ENCODE measurements at regions not wholly inside any gene's neighbourhood (a gene's known extent, or its start where the extent isn't known, plus 50 kb on each side); places are given as distances from the start of the nearest gene placed in this dataset.
A peak's percentile ranks its signal among the peaks of the same experiment; 100 is the strongest.

DNA sequence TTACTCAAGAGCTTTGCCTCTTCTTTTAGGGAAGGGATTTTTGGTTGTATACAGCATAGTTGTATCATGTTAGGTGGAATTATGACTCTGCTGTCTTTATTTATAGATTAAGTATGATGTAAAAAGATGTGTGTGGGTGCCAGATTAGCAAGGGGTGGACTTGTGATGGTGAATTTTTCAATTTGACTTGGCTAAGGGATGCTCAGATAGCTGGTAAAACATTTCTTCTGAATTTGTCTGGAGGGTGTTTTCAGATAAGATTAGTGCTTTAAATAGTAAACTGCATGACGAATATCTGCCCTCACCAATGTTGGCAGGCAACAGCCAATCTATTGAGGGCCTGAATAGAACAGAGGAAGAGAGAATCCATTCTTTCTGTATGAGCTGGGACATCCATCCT, 173.3 kb upstream of the TNFAIP3 start:
- no peaks in the 10 kb centered on the region for H3K36me3 ChIP-seq
- H3K27ac ChIP-seq, result no peak overlapping the region
- H3K9me3 ChIP-seq, result no peaks in the 10 kb centered on the region
- TF ChIP-seq POLR2AphosphoS5 (IDR thresholded peaks at IDR 0.05), result no peak
- TF ChIP-seq, protein P1, sequence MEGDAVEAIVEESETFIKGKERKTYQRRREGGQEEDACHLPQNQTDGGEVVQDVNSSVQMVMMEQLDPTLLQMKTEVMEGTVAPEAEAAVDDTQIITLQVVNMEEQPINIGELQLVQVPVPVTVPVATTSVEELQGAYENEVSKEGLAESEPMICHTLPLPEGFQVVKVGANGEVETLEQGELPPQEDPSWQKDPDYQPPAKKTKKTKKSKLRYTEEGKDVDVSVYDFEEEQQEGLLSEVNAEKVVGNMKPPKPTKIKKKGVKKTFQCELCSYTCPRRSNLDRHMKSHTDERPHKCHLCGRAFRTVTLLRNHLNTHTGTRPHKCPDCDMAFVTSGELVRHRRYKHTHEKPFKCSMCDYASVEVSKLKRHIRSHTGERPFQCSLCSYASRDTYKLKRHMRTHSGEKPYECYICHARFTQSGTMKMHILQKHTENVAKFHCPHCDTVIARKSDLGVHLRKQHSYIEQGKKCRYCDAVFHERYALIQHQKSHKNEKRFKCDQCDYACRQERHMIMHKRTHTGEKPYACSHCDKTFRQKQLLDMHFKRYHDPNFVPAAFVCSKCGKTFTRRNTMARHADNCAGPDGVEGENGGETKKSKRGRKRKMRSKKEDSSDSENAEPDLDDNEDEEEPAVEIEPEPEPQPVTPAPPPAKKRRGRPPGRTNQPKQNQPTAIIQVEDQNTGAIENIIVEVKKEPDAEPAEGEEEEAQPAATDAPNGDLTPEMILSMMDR (IDR thresholded peaks at IDR 0.05), result no peak
- 87 to 89% methylated on average over 1 of the region's 1 CpG for WGBS, 2 donors
- DNase-seq, result no peak
- H3K4me3 ChIP-seq, result no peak overlapping the region
- intact Hi-C loops (cut with DNase I), result no loop called here
- peaks cover 0 to 36% (median 21%) of the 10 kb centered on the region in 4 donors for H3K4me1 ChIP-seq
- no peaks in the 10 kb centered on the region for H3K27me3 ChIP-seq

DNA sequence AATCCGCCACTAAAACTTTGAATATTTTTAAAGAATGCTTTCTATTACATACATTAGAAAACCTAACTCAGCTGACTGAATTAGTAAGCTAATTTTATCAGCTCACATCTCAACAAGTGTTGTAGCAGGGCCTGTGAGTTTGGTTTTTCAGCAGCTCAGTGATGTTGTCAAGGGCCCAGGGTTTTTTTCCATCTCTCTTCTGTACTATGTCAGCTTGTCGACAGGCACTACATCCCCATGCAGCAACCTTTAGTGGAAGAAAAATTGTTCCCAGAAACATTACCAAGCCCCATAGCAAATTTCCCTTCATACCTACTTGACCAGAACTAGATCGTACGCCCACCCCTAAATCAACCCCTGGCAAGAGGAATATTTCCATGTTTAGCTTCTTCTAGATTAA, 170.3 kb upstream of the TNFAIP3 start:
- 90 to 96% methylated on average over 4 of the region's 4 CpGs for WGBS, 2 donors
- peak overlapping the region in 3 of 4 donors; percentile 29 to 70 (median 66) for H3K27ac ChIP-seq

DNA sequence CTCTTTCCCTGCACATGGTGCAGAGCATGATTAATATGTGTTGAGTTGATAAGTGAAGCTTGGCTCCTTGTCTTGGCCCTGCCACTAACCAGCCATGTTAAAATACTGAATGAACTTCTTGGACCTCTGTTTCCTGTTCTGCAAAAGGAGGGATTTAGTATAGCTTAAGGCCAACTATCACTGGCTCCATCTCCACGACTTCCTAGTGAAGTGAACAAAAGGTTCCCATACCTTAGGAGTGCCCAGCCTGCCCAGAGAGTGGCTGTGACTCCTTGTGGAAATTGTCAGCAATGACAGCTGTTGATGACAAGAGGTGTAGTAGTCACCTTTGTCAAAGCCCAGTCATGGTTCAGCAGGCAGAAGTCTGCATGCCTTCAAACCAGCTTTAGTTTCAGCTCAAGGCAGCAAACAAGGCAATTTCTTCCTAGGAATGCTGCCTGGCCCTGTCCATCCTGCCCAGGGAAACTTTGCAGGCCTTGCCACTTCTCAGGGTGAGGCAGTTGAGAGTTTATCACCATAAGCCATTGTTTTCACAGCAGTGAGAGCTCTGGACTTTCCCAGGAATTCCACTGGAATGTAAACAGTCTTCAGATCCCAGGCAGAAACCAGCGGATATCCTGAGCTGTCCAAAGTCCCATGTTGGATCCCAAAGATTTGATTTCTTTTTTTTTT, 169.7 kb upstream of the TNFAIP3 start:
- Histone ChIP-seq H3K27me3 (no peaks in the 10 kb centered on the region), H3K9me3 (no peaks in the 10 kb centered on the region), H3K4me1 (peaks cover 0 to 36% (median 21%) of the 10 kb centered on the region in 4 donors), H3K27ac (peak overlapping the region; percentile 29 to 70 (median 50)), H3K36me3 (no peaks in the 10 kb centered on the region), H3K4me3 (no peak overlapping the region)
- DNase-seq, result no peak
- TF ChIP-seq POLR2AphosphoS5 (IDR thresholded peaks at IDR 0.05) (peak in 3 of 4 donors; percentile 38 to 55 (median 44)), POLR2A (IDR thresholded peaks at IDR 0.05) (no peak)
- 18 to 53% methylated on average over 2 of the region's 2 CpGs for WGBS, 2 donors
- intact Hi-C loops (cut with DNase I), result no loop called here

More for the DNA sequence above, 170.3 kb upstream of the TNFAIP3 start:
- intact Hi-C loops (cut with DNase I), result no loop called here
- H3K36me3 ChIP-seq, result no peaks in the 10 kb centered on the region
- no peaks in the 10 kb centered on the region for H3K9me3 ChIP-seq
- H3K27me3 ChIP-seq, result no peaks in the 10 kb centered on the region
- TF ChIP-seq, protein P1 (IDR thresholded peaks at IDR 0.05), result no peak
- TF ChIP-seq POLR2AphosphoS5 (IDR thresholded peaks at IDR 0.05) (peak in 3 of 4 donors; percentile 53 to 69 (median 56)), EP300 (IDR thresholded peaks at IDR 0.05) (no peak), POLR2A (IDR thresholded peaks at IDR 0.05) (no peak)
- no peak overlapping the region for H3K4me3 ChIP-seq
- DNase-seq, result no peak
- H3K4me1 ChIP-seq, result peaks cover 0 to 36% (median 21%) of the 10 kb centered on the region in 4 donors

DNA sequence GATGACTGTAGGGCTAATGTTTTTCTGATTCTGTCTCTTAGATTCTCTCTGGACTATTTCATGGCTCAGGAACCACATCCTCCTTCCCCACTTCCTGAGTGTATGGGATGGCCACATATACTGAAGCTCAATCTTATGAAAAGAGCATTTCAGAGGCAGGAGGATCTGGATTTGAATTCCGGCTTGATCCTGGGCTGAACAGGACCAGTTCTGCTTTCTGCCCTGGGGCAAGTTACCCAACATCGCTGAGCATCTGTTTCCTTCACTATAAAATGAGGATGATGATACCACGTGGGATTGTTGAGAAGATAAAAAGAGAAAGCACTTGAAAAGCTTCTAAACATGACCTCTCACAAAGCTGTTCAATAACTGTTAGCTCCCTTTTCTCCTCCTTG, 168.4 kb upstream of the TNFAIP3 start:
- peak overlapping the region in 2 of 4 donors; percentile 35 to 70 for H3K27ac ChIP-seq
- peaks cover 0 to 36% (median 21%) of the 10 kb centered on the region in 4 donors for H3K4me1 ChIP-seq
- DNase-seq, result peak; percentile 69

DNA sequence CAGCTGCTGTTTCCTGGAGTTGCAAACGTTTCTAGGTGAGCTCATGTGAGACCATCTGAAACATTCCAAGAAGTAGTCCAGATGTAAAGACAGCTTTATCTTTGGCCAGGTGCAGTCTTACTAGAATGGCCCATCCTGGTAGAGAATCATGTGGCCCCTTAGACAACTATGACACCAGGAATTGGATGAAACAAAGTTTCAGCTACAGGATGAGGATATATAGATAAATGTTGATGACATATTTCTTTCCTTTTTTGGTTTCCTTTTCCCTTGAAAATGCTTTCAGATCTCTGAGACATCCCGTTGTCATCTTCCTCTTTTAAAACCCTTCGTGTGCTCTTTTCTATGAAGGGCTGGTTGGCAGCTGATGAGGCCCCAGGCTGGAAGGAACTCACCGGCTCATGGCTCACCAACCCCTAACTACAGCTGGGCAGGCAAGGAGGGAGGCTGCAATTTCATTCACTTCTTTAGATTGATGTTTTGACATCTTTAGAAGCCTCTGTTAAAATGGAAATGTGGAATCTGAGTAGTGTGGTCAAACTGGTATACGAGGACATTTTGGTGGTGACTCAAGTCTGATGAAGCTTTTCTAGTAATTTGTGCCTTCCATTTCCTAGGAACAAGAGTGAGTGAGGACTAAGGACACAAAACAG, 167.9 kb upstream of the TNFAIP3 start:
- TF ChIP-seq POLR2A (IDR thresholded peaks at IDR 0.05), result no peak
- TF ChIP-seq, protein P1 (IDR thresholded peaks at IDR 0.05), result no peak
- TF ChIP-seq POLR2AphosphoS5 (IDR thresholded peaks at IDR 0.05), result no peak
- TF ChIP-seq EP300 (IDR thresholded peaks at IDR 0.05), result no peak
- intact Hi-C loops (cut with DNase I), result no loop called here
- no peaks in the 10 kb centered on the region for H3K36me3 ChIP-seq
- no peak for DNase-seq
- H3K4me1 ChIP-seq, result peaks cover 0 to 36% (median 21%) of the 10 kb centered on the region in 4 donors
- no peak overlapping the region for H3K4me3 ChIP-seq
- no peaks in the 10 kb centered on the region for H3K9me3 ChIP-seq
- 43 to 71% methylated on average over 5 of the region's 5 CpGs for WGBS, 2 donors
- peak overlapping the region in 2 of 4 donors; percentile 35 to 70 for H3K27ac ChIP-seq
- no peaks in the 10 kb centered on the region for H3K27me3 ChIP-seq

More for the DNA sequence above, 168.4 kb upstream of the TNFAIP3 start:
- 36 to 61% methylated on average over 3 of the region's 3 CpGs for WGBS, 2 donors
- no peaks in the 10 kb centered on the region for H3K9me3 ChIP-seq
- no peaks in the 10 kb centered on the region for H3K27me3 ChIP-seq
- intact Hi-C loops (cut with DNase I), result no loop called here
- no peaks in the 10 kb centered on the region for H3K36me3 ChIP-seq
- TF ChIP-seq POLR2AphosphoS5 (IDR thresholded peaks at IDR 0.05), result no peak
- TF ChIP-seq, protein P1 (IDR thresholded peaks at IDR 0.05), result no peak
- no peak for TF ChIP-seq EP300 (IDR thresholded peaks at IDR 0.05)
- H3K4me3 ChIP-seq, result no peak overlapping the region
